ENCODE measurements at regions not wholly inside any gene's neighbourhood (a gene's known extent, or its start where the extent isn't known, plus 50 kb on each side); places are given as distances from the start of the nearest gene placed in this dataset.

GRCh38 chr10:108819302-108819701 is 1104.0 kb downstream of the XPNPEP1 start:
- no peaks in the 10 kb centered on the region for H3K9me3 ChIP-seq
- TF ChIP-seq, protein P1, sequence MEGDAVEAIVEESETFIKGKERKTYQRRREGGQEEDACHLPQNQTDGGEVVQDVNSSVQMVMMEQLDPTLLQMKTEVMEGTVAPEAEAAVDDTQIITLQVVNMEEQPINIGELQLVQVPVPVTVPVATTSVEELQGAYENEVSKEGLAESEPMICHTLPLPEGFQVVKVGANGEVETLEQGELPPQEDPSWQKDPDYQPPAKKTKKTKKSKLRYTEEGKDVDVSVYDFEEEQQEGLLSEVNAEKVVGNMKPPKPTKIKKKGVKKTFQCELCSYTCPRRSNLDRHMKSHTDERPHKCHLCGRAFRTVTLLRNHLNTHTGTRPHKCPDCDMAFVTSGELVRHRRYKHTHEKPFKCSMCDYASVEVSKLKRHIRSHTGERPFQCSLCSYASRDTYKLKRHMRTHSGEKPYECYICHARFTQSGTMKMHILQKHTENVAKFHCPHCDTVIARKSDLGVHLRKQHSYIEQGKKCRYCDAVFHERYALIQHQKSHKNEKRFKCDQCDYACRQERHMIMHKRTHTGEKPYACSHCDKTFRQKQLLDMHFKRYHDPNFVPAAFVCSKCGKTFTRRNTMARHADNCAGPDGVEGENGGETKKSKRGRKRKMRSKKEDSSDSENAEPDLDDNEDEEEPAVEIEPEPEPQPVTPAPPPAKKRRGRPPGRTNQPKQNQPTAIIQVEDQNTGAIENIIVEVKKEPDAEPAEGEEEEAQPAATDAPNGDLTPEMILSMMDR (IDR thresholded peaks at IDR 0.05; ENCODE audit: low read depth, low read length) = no peak

GRCh38 chr10:108817584-108817983 is 1105.7 kb downstream of the XPNPEP1 start:
- Histone ChIP-seq H3K4me3 (ENCODE audit: low read depth, low read length) (no peak overlapping the region), H3K27me3 (no peaks in the 10 kb centered on the region), H3K36me3 (no peaks in the 10 kb centered on the region), H3K4me1 (peaks cover 4% of the 10 kb centered on the region; the same call in 1 of the 2 replicates), H3K9me3 (no peaks in the 10 kb centered on the region)
- DNase-seq = no peak
- TF ChIP-seq, protein P1 (IDR thresholded peaks at IDR 0.05; ENCODE audit: low read depth, low read length) = no peak

More at GRCh38 chr10:108819302-108819701, 1104.0 kb downstream of the XPNPEP1 start:
- H3K4me3 ChIP-seq (ENCODE audit: low read depth, low read length) = no peak overlapping the region
- H3K36me3 ChIP-seq = no peaks in the 10 kb centered on the region
- no peaks in the 10 kb centered on the region for H3K27me3 ChIP-seq
- H3K4me1 ChIP-seq = peaks cover 4% of the 10 kb centered on the region; the same call in 1 of the 2 replicates
- no peak for DNase-seq

- no peaks in the 10 kb centered on the region for H3K36me3 ChIP-seq
- peaks cover 4% of the 10 kb centered on the region; the same call in 1 of the 2 replicates for H3K4me1 ChIP-seq
- DNase-seq = no peak
- TF ChIP-seq, protein P1 (IDR thresholded peaks at IDR 0.05; ENCODE audit: low read depth, low read length) = no peak
- H3K4me3 ChIP-seq (ENCODE audit: low read depth, low read length) = no peak overlapping the region
- no peaks in the 10 kb centered on the region for H3K9me3 ChIP-seq
- H3K27me3 ChIP-seq = no peaks in the 10 kb centered on the region
These were observed 1106.2 kb downstream of the XPNPEP1 start for GRCh38 chr10:108817135-108817534.

GRCh38 chr10:108812906-108813305 is 1110.4 kb downstream of the XPNPEP1 start:
- no peaks in the 10 kb centered on the region for H3K27me3 ChIP-seq
- H3K4me1 ChIP-seq = peaks cover 4% of the 10 kb centered on the region; the same call in 1 of the 2 replicates
- H3K4me3 ChIP-seq (ENCODE audit: low read depth, low read length) = no peak overlapping the region
- no peak for DNase-seq
- no peaks in the 10 kb centered on the region for H3K9me3 ChIP-seq
- TF ChIP-seq, protein P1 (IDR thresholded peaks at IDR 0.05; ENCODE audit: low read depth, low read length) = no peak
- no peaks in the 10 kb centered on the region for H3K36me3 ChIP-seq

DNA sequence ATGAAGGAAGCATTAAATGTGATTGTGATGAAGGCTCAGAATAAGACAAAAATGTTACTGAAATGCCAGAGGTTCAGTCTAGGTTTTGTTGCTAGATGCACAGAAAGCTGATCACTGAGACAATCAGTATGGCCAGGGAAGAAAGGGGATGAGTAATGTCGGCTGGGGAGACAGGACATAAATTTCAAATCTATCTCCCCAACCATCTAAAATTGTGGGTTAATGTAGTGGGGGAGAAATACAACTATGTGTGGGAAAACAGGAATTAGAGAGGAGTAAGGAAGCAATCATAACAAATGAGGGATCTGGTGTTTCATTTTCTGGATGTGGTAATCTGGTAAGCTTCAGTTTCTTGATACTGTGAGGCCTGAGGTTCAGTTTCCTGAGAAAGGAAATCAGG is 1111.0 kb downstream of the XPNPEP1 start:
- Histone ChIP-seq H3K36me3 (no peaks in the 10 kb centered on the region), H3K9me3 (no peaks in the 10 kb centered on the region), H3K4me3 (ENCODE audit: low read depth, low read length) (no peak overlapping the region), H3K4me1 (no peaks in the 10 kb centered on the region), H3K27me3 (no peaks in the 10 kb centered on the region)
- TF ChIP-seq, protein P1 (IDR thresholded peaks at IDR 0.05; ENCODE audit: low read depth, low read length) = no peak
- no peak for DNase-seq

GRCh38 chr10:108808228-108808627 is 1115.1 kb downstream of the XPNPEP1 start:
- no peaks in the 10 kb centered on the region for H3K9me3 ChIP-seq
- TF ChIP-seq, protein P1 (IDR thresholded peaks at IDR 0.05; ENCODE audit: low read depth, low read length) = no peak
- H3K36me3 ChIP-seq = no peaks in the 10 kb centered on the region
- no peaks in the 10 kb centered on the region for H3K4me1 ChIP-seq
- no peaks in the 10 kb centered on the region for H3K27me3 ChIP-seq
- no peak for DNase-seq
- no peak overlapping the region for H3K4me3 ChIP-seq (ENCODE audit: low read depth, low read length)
